ENCODE measurements at regions not wholly inside any gene's neighbourhood (a gene's known extent, or its start where the extent isn't known, plus 50 kb on each side); places are given as distances from the start of the nearest gene placed in this dataset.

- Histone ChIP-seq H3K4ac (ENCODE audit: low read depth, low read length) (no peak overlapping the region), H3K27ac (ENCODE audit: insufficient read depth, low read length) (no peak overlapping the region), H2BK5ac (ENCODE audit: low read depth, low read length, poor library complexity, severe bottlenecking) (no peak overlapping the region), H4K20me1 (ENCODE audit: insufficient read depth, low read length) (no peaks in the 10 kb centered on the region), H2AK9ac (replicated peaks; ENCODE audit: low read depth, low read length, poor library complexity) (no peak overlapping the region), H3K23ac (ENCODE audit: low read depth, low read length) (no peak overlapping the region), H3K18ac (ENCODE audit: low read depth, low read length) (no peak overlapping the region), H3K9ac (ENCODE audit: low read depth, low read length) (no peak overlapping the region), H3K56ac (ENCODE audit: extremely low read depth, insufficient read depth, low read length) (no peak overlapping the region), H3K36me3 (ENCODE audit: control insufficient read depth, insufficient read depth, low read length) (no peaks in the 10 kb centered on the region), H2AFZ (replicated peaks; ENCODE audit: low read length, poor library complexity) (no peak overlapping the region), H2BK15ac (ENCODE audit: low read depth, low read length) (no peak overlapping the region), H3K27me3 (ENCODE audit: control insufficient read depth, insufficient read depth, low read length) (no peaks in the 10 kb centered on the region), H3K9me3 (ENCODE audit: control insufficient read depth, insufficient read depth, low read length) (no peaks in the 10 kb centered on the region), H2BK20ac (ENCODE audit: low read depth, low read length) (no peak overlapping the region), H2AK5ac (ENCODE audit: low read depth, low read length) (no peak overlapping the region), H3K14ac (replicated peaks; ENCODE audit: low read depth, low read length) (no peak overlapping the region), H4K8ac (ENCODE audit: low read depth in 2 of 2, low read length in 2 of 2) (no peak overlapping the region), H3K79me1 (ENCODE audit: low read depth in 1 of 2, low read length in 2 of 2) (no peaks in the 10 kb centered on the region), H4K5ac (ENCODE audit: low read depth, low read length) (no peak overlapping the region), H4K91ac (ENCODE audit: insufficient read depth, low read depth, low read length) (no peak overlapping the region), H3K4me2 (ENCODE audit: low read depth, low read length) (no peak overlapping the region), H3K4me3 (ENCODE audit: insufficient read depth, low read depth, low read length) (no peak overlapping the region), H2BK120ac (ENCODE audit: low read depth, low read length) (no peak overlapping the region), H3K4me1 (ENCODE audit: control insufficient read depth, insufficient read depth, low read length) (no peaks in the 10 kb centered on the region), H3K9me1 (ENCODE audit: insufficient read depth, low read length) (no peaks in the 10 kb centered on the region)
- no TSS peak for BruUV-seq (replicated peaks)
- ChIA-PET POLR2A (ENCODE audit: unreplicated experiment) (no interaction called here), CTCF (no interaction called here)
- in situ Hi-C loops (cut with MboI; ENCODE audit: low sequenced_read_pairs) (no loop called here), dilution Hi-C loops (cut with HindIII; ENCODE audit: low sequenced_read_pairs, unreplicated experiment) (no loop called here), intact Hi-C loops (cut with micrococcal nuclease) (loop anchor here (5.0 to 10.0 kb wide), 2 partner anchors 102 to 854 kb away; no protein-coding TSS in a partner anchor)
- WGBS, 2 experiments (ENCODE audit: extremely low coverage in 2 of 2, insufficient read length in 1 of 2) = no CpG with 5 or more reads among the region's 2 CpGs
- ATAC-seq (ENCODE audit: low read depth) (no peak), DNase-seq (no peak)
- no peak for TF ChIP-seq CHD1 (IDR thresholded peaks at IDR 0.05; ENCODE audit: low read depth, low read length)
- no peak for TF ChIP-seq BHLHE40 (IDR thresholded peaks at IDR 0.05; ENCODE audit: low read depth, low read length)
- no peak for TF ChIP-seq USF2 (IDR thresholded peaks at IDR 0.05; ENCODE audit: low read depth, low read length)
- no peak for TF ChIP-seq RCOR1 (IDR thresholded peaks at IDR 0.05; ENCODE audit: insufficient replicate concordance, low read length)
- no peak for TF ChIP-seq POLR2A (IDR thresholded peaks at IDR 0.05; ENCODE audit: low read depth, low read length)
- no peak for TF ChIP-seq MAZ (IDR thresholded peaks at IDR 0.05; ENCODE audit: borderline replicate concordance, low read depth, low read length)
- no peak for TF ChIP-seq CEBPB (IDR thresholded peaks at IDR 0.05; ENCODE audit: low read depth, low read length)
- TF ChIP-seq CTCF (conservative IDR thresholded peaks at IDR 0.05; ENCODE audit: low read depth, low read length) = no peak
- TF ChIP-seq FOS (IDR thresholded peaks at IDR 0.05; ENCODE audit: low read depth, low read length) = no peak
Observed at GRCh38 chr1:89459081-89459480, 65.5 kb upstream of the LRRC8B start.
